SKM-1 treated with dmso at 0.1 percent for 144 hours (cell line): ENCODE measurements at regions not wholly inside any gene's neighbourhood (a gene's known extent, or its start where the extent isn't known, plus 50 kb on each side); places are given as distances from the start of the nearest gene placed in this dataset.

Source experiments
- DNase-seq: peaks from one replicate; lab custom pipeline; 2025; ENCODE audit not compliant: unreplicated experiment; lab: John Stamatoyannopoulos, UW

DNA sequence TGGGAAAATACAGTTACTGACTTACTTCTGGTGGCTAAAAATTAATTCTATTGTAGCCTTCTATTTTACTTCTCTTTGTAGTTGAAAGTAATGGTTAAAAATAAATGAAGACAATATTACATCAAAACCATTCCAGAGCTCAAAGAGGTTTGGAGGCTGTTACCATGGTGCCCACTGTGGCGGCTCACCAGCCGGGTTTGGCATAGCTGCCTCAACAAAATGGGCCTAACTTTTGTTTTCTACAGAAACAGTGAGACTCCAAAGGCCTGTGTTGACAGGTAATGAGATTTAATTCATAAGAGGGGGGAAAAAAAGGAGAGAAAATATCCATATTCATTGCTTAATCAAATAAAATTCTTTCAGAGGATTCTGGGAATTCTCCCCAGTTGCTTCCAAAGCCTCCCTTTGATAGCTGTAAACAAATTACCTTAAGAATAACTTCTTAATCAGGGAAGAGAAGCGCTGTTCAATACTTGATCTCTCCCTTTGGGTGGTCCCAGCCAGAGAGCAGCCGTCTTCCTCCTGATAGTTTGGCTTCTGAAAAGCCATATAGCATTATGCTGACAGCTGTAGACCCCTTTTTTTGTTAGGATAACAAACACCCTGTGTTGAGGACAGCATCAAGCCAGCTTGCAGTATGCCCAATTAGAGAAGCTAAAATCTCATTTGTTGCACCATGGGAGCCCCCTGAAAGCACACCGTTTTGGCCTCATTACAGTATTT is 266.8 kb downstream of the NEDD1 start:
- no peak for DNase-seq

DNA sequence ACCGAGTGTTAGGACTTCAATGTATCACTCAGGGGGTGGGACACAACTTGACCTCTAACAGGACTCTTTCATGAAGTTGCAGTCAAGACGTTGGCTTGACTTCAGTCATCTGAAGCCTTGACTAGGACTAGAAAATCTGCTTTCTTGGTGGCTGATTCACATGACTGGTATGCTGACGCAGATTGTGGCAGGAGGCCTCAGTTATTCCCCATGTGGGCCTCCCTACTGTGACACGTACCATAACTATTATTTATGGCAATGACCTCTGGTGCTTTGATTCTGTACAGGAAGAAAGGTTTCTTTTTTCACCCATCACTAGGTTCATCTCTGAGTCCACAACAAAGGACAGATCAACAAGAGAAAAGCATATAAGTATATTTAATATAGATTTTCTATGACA is 270.4 kb downstream of the NEDD1 start:
- DNase-seq = no peak

DNA sequence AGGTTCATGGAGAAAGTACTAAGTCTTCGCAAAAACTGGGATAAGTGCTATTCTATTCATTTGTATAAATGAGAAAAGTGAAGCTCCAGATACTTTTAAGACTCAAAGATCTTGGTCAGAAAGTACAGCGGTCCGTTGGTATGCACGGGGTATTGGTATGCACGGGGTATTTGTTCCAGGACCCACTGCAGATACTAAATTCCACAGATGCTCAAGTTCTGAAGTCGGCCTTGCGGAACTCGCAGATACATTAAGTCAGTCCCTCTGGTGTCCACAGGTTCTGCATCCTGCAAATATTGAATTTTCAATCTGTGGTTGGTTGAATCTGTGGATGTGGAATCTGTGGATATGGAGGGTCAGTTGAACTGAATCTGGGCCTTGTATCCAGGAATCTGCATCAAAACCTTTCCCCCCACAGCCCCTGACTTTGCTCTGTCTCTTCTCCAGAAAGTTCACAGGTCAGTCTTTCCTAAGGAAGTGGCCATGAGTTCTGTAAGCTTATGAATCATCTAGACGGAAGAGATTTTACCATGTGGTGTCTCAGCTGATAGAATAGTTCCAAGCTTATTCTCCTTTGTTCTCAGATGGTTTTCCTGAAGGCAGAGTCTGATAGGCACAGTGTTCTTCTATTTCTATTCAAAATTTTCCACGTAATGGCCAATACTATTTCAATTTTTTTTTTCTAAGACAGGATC is 274.7 kb downstream of the NEDD1 start:
- no peak for DNase-seq

DNA sequence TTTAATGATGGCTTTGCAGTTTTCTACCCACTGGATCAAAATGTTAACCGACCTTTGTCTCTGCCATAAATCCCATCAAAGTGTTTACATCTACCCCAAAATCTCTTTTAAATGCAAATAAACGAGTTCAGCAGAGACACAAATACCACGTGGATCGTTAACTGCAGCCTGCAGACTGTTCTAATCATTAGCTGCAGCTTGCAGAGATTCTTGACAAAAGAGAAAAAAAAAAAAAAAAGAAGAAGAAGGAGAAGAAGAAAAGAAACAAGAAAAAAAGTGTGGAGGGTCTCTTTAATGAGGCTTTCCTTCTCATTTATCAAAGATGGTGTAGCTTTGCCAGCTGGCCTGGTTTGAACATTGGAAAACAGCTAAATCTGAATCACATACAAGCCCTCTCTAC is 275.7 kb downstream of the NEDD1 start:
- no peak for DNase-seq

DNA sequence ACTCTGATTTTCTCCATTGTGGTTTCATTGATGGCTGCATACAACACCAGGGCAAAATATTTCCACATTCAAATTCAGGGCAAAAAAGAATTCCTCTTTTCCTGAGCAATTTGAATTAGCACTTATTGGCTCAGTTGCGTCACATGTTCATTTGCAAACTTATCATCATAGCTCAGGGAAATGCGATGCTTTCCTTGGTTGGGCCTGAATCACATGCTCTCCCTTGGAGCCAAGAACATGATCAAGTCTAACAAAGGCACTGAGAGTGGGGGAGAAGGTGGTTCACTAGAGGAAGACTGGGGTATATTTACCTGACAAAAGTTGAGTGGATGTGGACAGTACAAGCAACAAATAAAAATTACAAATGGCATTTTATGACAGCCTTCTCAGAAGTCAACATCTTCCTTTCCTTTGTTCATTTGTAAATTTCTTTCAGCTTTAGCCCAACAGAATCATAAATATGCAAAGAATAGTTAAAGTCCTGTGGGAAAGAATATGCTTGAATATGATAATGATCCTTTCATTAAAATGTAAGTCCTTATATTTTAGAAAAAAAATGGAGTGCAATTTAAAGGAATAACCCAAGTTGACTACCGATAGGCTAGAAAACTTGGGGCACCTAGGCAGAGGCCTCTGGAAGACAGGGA is 277.2 kb downstream of the NEDD1 start:
- DNase-seq = no peak

DNA sequence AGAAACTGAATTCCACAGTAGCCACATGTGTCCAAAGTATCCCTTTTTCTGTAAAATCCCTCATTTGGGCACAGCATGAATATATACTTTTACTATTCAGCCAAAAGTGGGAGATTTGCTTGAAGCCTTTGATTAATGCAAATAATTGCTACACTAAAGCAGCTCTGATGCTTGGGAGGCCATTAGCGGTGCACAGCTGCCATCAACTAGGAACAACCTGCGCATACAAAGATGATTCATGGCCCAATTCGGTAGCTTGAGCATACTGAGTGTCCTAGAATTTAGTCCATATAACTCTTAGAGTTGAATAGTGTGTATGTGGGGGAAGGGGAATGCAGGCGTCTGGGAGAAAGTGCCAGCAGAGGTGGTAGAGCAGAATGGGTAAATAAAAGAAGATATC is 277.0 kb upstream of the RMST start:
- DNase-seq = no peak

DNA sequence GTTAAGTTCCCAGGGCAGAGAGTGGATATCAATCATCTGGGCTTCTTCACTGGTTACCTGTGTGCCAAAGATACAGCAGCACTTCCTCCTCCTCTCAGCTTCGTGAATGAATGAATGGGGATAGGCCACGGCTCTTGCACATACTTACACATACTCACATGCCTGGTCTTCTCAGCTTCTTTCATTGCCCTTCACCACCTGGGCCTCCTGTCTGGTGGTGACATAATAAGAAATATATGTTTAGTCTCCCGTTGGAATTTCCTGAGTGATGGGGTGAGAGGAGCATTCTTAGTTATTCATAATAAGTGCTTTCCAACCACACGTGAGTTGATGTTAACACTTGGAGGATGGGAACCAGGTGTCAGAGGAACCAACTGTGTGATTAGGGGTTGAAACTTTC is 268.1 kb upstream of the RMST start:
- DNase-seq = no peak

DNA sequence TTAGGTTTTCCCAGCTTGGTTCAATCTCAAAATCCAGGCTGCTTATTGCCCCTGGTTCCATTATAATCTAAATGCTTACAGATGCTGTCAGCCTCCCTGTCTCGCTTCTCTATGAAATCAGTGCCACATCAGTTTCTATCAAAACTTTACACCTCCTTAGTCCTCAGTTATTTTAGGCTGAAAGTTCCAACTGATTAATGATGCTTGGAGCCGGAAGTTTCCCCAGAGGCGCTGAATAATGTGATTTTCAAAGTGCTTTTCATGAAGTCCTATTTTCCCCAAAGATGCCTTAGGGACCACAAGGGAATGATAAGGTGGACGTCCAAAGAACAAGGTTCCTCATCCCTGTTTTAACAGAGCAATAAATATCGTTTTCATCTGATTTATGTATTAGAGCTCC is 262.4 kb upstream of the RMST start:
- no peak for DNase-seq

DNA sequence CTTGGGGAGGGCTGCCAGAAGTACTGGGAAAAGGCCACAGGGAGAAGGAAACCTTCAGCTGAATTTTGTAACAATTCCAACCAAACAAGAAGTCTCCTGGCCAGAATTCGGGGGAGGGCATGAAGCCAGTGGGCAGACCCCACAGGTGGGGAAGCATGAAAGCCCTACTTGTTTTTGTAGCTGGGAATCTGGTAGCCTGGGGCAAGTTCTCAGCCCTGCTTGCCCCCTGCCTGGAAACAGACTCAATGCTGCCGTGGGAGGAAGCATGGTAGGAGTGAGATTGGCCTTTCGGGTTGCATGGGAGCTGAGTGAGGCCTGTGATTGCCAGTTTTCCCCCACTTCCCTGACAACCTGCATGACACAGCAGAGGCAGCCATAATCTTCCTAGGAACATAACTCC is 259.2 kb upstream of the RMST start:
- DNase-seq = no peak

DNA sequence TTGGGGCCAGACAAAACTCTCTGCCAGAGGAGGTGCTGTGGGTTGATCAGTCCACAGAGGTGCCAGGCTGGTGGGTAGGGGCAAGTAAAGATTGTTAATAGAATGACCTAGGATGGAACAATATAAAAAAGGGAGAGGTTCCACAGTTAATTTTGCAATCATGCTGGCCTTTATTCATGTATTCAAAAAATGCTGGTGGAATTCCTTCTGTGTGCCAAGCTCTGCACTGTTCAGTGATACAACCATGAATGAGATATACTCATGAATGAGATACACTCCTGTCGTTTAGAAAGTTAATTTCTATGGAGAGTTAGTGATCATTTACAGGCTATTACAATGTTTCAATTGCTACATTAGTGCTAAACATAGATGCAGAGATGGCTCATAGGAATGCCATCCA is 252.6 kb upstream of the RMST start:
- no peak for DNase-seq

DNA sequence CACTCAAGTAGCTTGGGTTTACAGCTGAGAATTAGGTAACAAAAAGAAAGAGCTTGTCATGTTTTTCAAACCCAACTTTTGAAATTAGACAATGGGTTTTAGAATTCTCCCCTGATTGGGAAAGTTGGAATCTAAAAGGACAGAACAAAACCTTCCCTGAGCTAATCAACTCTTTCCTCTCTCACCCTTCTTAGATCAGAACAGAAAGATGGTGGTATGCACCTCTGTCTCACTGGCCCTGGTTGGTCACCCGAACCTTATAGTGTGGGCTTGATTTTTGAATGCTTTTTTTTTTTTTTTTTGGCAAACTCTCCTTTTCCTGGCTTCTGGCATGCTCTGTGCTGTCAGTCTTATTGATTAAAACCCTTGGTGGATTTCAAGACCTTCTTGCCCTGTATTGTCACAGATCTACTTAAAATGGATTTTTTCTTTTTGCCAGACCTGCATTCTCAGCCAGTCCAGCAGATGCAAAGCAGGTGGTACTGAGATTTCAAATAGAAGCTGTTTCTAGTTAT is 251.1 kb upstream of the RMST start:
- no peak for DNase-seq

DNA sequence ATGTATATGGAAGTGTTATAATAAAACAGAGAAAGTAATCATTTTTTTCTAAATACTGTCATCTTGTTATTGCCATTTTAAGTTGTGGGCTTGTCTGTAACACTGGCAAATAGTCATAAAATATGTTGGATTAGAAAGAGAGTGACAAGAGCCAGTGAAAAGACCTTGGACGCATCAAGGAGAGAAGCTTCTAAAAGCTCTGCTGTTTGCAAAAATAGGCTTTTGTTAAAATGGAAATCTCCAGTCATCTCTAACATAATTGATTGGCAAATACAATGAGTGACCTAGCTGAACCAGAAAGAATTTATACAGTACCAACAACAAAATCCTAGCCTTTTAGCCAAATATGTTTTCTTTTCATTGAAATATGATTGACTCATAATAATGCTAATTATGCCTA is 245.8 kb upstream of the RMST start:
- DNase-seq = no peak

DNA sequence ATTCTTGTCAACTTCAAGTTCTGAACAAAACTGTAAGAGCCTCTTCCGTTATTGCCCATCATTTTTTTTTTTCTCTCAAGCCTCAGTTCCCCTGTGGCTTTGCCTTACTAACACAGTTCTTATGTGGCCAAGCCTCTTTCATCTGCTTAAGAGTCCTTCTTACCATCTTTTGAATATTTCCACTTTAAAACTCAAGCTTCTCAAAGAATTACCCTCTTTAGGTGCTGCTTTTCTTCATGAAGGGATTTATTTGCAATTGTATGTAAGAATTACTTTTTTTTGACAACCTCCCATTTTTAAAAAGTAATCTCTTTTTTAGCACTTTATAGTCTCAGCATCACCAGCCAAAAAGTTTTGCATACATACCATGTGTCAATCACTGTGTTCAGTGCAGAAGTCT is 240.2 kb upstream of the RMST start:
- DNase-seq = no peak

DNA sequence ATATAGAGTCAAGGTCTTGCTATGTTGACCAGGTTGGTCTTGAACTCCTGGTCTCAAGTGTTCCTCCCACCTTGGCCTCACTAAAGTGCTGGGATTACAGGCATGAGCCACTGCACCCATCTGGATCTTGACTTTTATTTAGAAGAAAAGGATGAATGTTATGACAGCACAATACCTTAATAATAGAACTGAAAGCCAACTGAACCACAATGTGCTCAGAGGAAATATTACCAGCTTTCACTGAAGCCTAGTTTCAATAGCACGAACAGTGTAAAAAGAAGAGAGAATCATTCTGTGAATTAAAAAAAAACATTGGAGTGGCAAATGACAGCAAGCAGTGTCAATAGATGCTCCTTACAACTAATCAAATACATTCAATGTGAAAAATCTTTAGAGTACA is 239.2 kb upstream of the RMST start:
- no peak for DNase-seq

DNA sequence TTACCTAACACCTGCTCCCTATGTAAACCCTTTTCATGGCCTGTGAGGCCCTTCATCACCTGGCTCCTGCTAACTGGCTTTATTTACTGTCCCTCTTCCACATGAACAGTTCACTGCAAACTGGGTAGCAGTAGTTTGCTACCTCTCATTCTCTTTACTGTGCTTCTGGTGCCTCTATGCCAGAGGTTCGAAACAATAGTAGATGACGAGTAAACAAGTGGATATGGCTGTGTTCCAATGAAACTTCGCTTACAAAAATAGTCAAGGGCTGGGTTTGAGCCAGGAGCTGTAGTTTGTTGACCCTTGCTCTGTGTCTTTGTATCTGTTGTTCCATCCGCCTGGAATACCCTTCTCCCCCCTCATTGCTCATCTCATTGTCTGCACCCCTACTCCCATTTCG is 233.6 kb upstream of the RMST start:
- DNase-seq = no peak

DNA sequence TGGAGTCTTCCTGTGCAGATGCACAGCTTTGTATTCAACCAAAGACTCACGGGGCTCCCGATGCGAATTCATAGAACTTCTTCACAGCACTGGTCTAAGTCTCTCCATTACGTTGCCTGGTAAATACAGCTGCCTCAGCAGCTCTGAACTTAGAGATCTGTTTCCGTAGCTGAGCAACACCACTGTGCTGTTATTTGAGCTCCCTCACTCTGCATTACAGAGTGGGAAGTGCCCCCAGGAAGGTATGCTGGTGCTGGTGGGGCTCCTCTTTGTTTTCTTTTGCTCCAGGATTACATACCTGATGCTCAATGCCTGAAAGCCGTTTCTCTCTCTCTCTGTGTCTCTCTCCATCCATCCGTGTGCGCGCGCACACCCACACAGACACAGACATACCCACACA is 227.5 kb upstream of the RMST start:
- no peak for DNase-seq

DNA sequence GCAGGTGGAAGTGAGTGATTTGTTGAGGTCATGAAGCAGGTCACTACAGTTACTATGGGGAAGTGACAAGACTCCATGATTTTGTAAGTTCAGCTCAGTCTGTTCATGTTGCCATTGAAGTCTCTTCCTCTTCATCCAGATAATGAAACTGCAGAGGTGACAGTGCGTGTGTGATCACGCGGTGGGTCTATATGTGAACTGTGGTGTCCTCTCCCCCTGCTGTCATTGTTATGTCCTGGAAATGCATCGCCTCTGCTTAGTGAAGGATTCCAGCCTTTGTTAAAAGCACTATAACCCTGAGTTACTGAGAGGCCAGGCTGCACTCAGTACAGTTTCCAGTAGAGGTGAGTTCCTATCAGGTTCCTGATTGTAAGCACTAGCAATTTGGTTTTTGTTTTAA is 216.2 kb upstream of the RMST start:
- DNase-seq = no peak

DNA sequence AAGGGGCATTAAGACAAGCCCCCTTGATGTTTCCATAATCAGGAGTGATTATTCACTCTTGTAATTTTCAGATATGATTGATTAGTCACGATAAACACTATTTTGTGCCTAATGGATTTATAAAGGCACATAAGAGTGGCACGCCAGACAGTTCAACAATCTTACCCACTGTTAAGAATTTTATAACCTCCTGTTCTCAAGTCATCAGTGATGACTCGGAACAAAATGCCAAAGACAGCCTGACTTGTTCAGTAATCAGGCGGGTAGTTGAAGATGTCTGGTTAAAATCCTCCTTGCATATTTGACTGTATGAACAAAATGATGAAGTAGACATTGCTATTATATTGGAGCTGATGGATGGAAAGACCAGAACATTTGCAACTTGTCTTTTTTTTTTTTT is 212.1 kb upstream of the RMST start:
- DNase-seq = no peak

DNA sequence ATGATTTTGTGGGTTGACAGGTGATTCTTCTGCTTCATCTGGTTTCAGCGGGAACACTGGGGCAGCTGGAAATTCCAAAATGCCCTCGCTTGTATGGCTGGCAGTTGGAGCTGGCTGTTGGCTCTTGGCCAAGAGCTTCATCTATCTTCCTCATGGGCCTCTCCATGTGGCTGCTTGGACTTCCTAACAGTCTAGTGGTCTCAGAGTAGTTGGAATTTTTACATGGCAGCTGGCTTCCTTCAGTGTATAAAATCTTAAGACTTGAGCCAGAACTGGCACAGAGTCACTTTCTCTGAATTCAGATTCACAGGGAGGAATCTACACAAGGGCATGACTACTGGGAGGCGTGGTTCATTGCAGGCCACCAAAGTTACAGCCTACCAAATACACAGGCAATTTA is 204.9 kb upstream of the RMST start:
- no peak for DNase-seq

DNA sequence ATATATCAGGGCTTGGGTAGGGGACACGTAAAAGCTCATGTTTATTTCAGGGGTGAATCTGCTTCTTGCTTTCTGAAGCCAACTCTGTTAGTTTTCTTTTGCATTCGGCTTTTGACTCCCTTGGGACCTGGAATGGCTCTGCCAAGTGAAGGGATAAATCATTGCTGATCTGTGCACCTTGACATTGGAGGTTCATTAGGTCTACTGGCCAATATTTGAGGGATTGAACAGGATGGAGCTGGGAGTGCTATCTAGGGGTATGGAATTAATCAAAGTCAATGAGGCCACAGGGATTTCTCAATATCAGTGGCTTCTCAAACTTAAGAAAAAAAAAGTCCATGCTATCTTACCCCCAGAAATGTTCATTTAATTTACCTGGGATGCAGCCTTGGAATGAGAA is 203.5 kb upstream of the RMST start:
- no peak for DNase-seq

DNA sequence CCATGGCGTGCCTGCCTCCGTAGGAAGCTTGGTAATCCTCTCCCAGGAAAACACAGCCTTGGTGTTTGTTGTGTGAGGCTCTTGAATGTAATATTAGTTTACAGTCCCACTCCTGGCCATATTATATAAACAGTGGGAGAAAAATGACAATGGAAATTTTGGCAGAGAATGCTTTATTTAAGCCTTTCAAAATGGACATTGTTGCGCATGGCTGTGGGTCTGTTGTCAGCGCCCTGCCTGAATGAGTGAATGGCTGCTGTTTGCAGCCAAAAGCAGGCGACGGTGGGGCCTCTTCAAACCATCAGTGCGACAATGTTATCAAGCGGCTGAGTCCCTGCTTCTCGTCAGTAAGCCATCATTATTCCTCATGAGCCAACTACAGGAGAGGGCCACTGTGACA is 201.8 kb upstream of the RMST start:
- DNase-seq = no peak

DNA sequence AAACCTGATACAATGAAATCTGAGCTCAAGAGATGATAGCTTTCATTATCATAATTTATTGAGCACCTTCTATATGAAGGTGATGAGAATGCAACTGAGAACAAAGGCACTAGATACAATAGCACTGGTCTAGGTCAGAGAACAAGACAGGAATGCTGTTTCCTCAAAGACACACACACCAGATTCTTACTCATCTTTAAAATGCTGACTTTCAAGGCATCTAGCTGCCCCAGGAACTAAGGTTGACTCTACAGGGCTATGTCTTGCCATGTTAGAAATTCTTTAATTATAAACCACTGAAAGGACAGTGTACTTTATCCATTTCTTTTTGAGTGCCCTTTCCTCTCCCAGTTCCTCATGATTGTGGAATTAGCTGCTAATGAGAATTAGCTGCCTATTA is 195.4 kb upstream of the RMST start:
- no peak for DNase-seq
